ENCODE measurements at regions not wholly inside any gene's neighbourhood (a gene's known extent, or its start where the extent isn't known, plus 50 kb on each side); places are given as distances from the start of the nearest gene placed in this dataset.

- TF ChIP-seq EZH2 (IDR thresholded peaks at IDR 0.05; ENCODE audit: insufficient read depth, poor library complexity, severe bottlenecking) (no peak), EZH2phosphoT487 (IDR thresholded peaks at IDR 0.05; ENCODE audit: insufficient read depth, low read depth) (no peak)
Measured at GRCh38 chr14:83960832-83961512, 1569.0 kb upstream of the FLRT2 start.
